ENCODE measurements at regions not wholly inside any gene's neighbourhood (a gene's known extent, or its start where the extent isn't known, plus 50 kb on each side); places are given as distances from the start of the nearest gene placed in this dataset.

GRCh38 chr6:1176567-1176966 is 135.3 kb upstream of the FOXQ1 start:
- ATAC-seq (no peak), DNase-seq (ENCODE audit: low spot score) (no peak)
- TF ChIP-seq PREB (CRISPR knock-in tag; IDR thresholded peaks at IDR 0.05; ENCODE audit: borderline replicate concordance) (no peak), FOXJ3 (CRISPR knock-in tag; IDR thresholded peaks at IDR 0.05; ENCODE audit: borderline replicate concordance) (no peak), ZMAT4 (CRISPR knock-in tag; IDR thresholded peaks at IDR 0.05) (no peak)
- ChIA-PET CTCF (no interaction called here), POLR2A (no interaction called here)
- Mint-ChIP-seq H3K36me3 (peaks cover 3% of the 10 kb centered on the region; the same call in 1 of the 2 replicates), H3K4me1 (no peaks in the 10 kb centered on the region), H3K9me3 (peaks cover 7% of the 10 kb centered on the region), H3K27me3 (ENCODE audit: low read depth) (no peaks in the 10 kb centered on the region), H3K27ac (no peak overlapping the region), H3K4me3 (no peak overlapping the region)

GRCh38 chr6:1175877-1176276 is 136.0 kb upstream of the FOXQ1 start:
- Mint-ChIP-seq H3K4me1 (no peaks in the 10 kb centered on the region), H3K27ac (no peak overlapping the region), H3K27me3 (ENCODE audit: low read depth) (no peaks in the 10 kb centered on the region), H3K36me3 (peaks cover 3% of the 10 kb centered on the region; the same call in 1 of the 2 replicates), H3K9me3 (peaks cover 7% of the 10 kb centered on the region), H3K4me3 (no peak overlapping the region)
- DNase-seq (ENCODE audit: low spot score) = no peak
- ATAC-seq = no peak
- ChIA-PET CTCF (no interaction called here), POLR2A (no interaction called here)
- TF ChIP-seq AFF4 (CRISPR knock-in tag; IDR thresholded peaks at IDR 0.05; ENCODE audit: borderline replicate concordance) = no peak
- no peak for TF ChIP-seq ZSCAN18 (CRISPR knock-in tag; IDR thresholded peaks at IDR 0.05)
- no peak for TF ChIP-seq E2F1 (CRISPR knock-in tag; IDR thresholded peaks at IDR 0.05)
- TF ChIP-seq NR2C2 (CRISPR knock-in tag; IDR thresholded peaks at IDR 0.05) = no peak
- TF ChIP-seq ZNF138 (CRISPR knock-in tag; conservative IDR thresholded peaks at IDR 0.05) = no peak
- TF ChIP-seq ZNF121 (CRISPR knock-in tag; IDR thresholded peaks at IDR 0.05) = no peak
- no peak for TF ChIP-seq IRF2 (CRISPR knock-in tag; IDR thresholded peaks at IDR 0.05; ENCODE audit: borderline replicate concordance, low read depth)
- no peak for TF ChIP-seq SP1 (CRISPR knock-in tag; conservative IDR thresholded peaks at IDR 0.05)
- no peak for TF ChIP-seq ZNF232 (CRISPR knock-in tag; IDR thresholded peaks at IDR 0.05)
- TF ChIP-seq PREB (CRISPR knock-in tag; IDR thresholded peaks at IDR 0.05; ENCODE audit: borderline replicate concordance) = no peak
- no peak for TF ChIP-seq ZNF423 (CRISPR knock-in tag; IDR thresholded peaks at IDR 0.05)
- no peak for TF ChIP-seq GRHL2 (CRISPR knock-in tag; IDR thresholded peaks at IDR 0.05; ENCODE audit: insufficient replicate concordance, severe bottlenecking)
- no peak for TF ChIP-seq MYBL2 (CRISPR knock-in tag; IDR thresholded peaks at IDR 0.05)
- TF ChIP-seq E2F5 (CRISPR knock-in tag; IDR thresholded peaks at IDR 0.05) = no peak
- no peak for TF ChIP-seq ARID4B (CRISPR knock-in tag; IDR thresholded peaks at IDR 0.05; ENCODE audit: borderline replicate concordance)
